Tibial nerve (tissue), 3 donors: ENCODE measurements at regions not wholly inside any gene's neighbourhood (a gene's known extent, or its start where the extent isn't known, plus 50 kb on each side); places are given as distances from the start of the nearest gene placed in this dataset.

Experiments
- CTCF ChIP-seq, 5 experiments: fragments of 200-600 bp in 3 of 5; fragments of 450-650 bp in 2 of 5; sonication (generic) in 3 of 5; IDR thresholded peaks; one replicate each; pipeline ENCODE4 v1.5.1; 2016 to 2019; ENCODE audit warnings: antibody characterized with exemption in 5 of 5, mild to moderate bottlenecking in 3 of 5, moderate library complexity in 2 of 5
- POLR2A ChIP-seq, 2 donors: fragments of 450-650 bp; IDR thresholded peaks; one replicate each; pipeline ENCODE4 v1.6.1; 2017; ENCODE audit warnings: antibody characterized with exemption in 2 of 2, mild to moderate bottlenecking in 2 of 2, moderate library complexity in 2 of 2

GRCh38 chr19:31430381-31430780 is 81.1 kb upstream of the TSHZ3 start:
- no peak for TF ChIP-seq CTCF (IDR thresholded peaks at IDR 0.05)
- no peak for TF ChIP-seq POLR2A (IDR thresholded peaks at IDR 0.05)
